ENCODE measurements at regions not wholly inside any gene's neighbourhood (a gene's known extent, or its start where the extent isn't known, plus 50 kb on each side); places are given as distances from the start of the nearest gene placed in this dataset.

GRCh38 chr5:152882621-152883020 is 477.5 kb upstream of the NMUR2 start:
- DNase-seq (ENCODE audit: low read depth): no peak

DNA sequence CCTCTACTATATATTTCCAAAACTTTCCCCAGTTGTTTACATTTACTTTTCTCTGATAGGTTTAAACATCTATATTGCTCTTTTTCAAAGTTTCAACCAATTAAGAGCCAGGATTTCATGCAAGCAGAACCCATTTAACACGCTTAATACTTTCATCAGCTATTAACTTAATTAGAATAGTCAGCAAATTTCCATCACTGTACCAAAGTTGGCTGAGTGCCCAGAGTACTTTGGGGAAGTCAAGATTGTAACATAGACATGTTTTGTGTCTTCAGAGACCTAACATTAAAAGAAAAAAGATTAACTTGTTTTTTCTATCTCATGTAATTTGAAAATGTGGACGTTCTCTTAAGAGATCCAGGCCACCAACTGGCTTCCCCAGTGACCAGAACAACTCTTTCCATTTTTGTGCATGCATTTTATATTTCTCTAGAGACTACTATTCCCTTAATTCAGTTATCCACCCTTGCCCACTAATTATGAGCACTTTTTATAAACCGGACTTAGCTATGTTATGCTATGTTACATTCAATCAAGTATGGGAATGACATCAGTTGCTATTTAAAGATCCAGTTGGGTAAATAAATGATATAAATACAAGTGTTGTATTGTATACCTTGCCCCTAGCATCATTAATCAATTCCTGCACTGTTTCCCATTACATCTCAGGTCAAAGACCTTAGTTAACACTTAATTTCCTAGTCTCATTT is 478.1 kb upstream of the NMUR2 start:
- no peak for DNase-seq (ENCODE audit: low read depth)

GRCh38 chr5:152884006-152884405 is 478.9 kb upstream of the NMUR2 start:
- DNase-seq (ENCODE audit: low read depth): no peak

DNA sequence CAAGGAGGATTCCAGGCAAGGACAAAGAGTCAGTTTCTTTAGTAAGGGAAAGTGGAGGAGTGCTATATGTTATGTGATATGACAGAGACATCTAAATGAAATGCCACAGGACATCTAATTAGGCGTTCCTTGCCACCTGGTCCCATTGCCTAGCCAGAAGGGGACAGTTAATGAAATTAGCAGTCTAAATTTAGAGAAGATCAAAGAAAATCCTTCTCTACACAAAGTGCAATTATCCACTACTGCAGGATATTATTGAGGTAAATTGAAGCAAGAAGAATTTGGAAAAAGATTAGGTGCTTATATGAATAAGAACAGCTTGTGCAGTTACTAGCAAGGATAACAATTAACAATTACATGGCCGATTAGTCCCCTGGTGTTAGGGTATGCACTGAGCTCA is 495.3 kb upstream of the NMUR2 start:
- DNase-seq (ENCODE audit: low read depth): no peak

GRCh38 chr5:152901754-152902153 is 496.7 kb upstream of the NMUR2 start:
- no peak for DNase-seq (ENCODE audit: low read depth)

DNA sequence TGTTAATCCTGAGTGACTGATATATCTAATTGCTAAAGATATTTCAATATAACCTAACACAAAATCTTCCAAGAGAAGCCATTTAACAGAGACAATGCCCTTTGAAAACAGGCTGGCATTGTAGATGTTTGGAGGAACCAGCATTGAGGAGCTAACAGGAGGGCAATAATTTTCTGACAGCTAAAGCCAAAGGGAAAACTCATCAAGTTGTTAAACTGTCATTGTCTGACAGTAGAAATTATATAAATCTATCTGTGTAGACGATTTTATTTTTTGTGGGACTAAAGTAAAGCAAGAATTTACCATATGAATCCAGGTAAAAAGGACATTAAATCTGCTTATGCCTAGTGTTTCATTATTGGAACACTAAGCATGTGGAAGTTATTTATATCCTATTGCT is 500.2 kb upstream of the NMUR2 start:
- no peak for DNase-seq (ENCODE audit: low read depth)

DNA sequence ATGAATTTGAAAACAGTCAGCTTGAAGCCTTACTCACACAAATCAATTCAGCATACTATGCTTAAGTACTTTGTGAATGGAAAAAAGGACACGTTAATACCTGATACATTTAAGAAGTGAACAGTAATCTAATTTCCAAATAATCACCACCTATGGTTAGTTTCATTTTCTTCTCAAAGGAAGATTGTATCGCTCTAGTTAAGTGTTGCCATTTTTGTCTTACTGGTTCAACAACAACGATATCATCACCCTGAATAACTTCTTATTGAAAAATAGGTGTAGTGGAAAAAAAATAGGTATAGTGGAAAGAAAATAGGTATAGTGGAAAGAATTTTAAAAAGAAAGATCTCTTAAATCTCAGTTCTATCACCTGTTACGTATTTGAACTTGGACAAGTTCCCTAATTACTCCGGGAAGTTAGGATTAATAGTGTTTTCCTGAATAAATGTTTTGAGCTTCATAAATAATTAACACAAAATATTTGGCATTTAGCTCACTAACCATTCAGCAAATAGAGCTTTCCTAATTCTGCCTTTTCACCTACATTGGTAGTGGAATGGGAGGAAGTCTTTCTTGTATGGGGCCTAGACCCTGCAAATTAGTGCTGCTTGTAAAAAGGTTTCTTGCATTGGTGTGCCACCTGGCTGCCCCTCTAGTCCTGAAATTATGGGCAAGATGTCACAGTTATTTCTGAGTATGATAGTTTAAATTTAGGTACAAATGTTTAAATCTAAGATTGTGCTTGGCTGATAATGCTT is 502.6 kb upstream of the NMUR2 start:
- DNase-seq (ENCODE audit: low read depth): no peak

DNA sequence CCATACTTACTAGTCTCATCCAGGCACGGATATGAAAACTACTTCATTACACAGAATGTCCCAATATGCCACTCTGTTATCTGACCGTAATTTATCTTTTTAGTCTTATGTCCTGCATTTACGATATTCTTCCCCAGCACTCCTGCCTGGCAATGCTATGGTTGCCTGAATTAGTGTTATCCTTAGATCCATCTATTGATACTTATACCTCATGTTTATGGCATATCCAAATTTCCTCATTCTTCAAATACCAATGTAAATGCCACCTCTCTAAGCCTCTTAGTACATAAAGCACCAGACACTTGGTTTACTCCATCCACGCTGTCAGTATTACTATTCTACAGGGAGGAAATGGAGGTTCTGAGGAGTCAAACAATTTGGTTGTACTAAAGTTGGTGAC is 507.8 kb upstream of the NMUR2 start:
- no peak for DNase-seq (ENCODE audit: low read depth)

DNA sequence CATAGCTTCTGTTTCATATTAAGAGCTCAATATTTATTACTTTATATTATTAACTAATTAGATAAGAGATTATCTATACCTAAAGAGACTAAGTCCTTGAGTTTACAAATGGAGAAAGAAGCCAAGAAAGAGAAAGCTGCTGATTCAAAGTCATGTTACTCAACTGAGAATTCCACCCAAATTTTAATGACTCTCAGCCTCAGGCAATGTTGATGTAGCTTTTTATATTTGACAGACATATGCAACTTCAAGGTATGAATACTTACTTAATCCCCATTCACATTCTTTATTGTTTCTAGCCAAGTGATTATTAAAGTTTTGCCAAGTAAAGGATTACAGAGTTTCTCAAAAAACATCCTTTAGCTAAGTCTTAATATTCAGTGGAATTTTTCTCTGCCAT is 527.5 kb upstream of the NMUR2 start:
- DNase-seq (ENCODE audit: low read depth): no peak

DNA sequence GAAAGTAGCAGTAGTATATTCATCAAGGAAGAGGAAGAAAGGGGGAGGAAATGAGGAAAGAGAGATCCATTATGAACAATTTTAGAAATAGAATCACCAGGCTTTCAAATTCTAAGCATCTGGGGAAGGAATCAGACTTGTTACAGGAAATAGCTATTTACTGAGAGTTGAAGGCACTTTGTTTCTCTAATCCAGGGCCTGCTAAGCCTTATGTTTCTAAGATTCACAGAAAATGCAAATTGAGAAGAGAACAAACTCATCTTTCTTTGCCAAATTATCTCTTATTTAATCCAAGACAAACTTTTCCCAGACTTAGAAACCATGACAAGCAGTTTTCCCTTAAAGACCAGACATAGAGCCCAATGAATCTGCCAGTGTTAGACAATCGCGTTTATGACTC is 528.0 kb upstream of the NMUR2 start:
- DNase-seq (ENCODE audit: low read depth): no peak

- DNase-seq (ENCODE audit: low read depth): no peak
Measured at GRCh38 chr5:152938630-152939029, 533.6 kb upstream of the NMUR2 start.

DNA sequence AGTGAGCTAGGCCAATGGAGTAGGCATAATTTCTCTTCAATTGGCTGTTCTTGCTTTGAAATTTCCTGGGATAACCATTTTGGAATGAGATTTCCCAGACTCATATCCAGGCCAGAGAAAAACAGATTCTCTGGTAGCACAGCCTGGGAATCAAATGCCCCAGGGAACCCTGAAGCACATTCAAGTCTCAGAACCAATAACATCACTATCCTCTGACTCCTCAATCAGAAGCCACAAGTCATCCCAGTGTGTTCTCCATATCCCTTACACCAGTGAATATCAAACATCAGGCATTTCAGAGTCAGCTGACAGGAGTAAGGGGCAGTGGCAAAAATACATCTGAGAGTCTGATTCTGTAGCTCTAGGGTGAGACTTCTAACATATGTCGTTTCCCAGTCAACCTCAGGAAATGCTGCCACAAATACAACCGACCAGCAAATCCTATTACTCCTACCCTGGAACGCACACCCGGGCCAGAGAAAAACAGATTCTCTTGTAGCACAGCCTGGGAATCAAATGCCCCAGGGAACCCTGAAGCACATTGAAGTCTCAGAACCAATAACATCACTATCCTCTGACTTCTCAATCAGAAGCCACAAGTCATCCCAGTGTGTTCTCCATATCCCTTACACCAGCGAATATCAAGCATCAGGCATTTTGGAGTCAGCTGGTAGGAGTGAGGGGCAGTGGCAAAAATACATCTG is 537.7 kb upstream of the NMUR2 start:
- no peak for DNase-seq (ENCODE audit: low read depth)

GRCh38 chr5:152953788-152954483 is 536.5 kb upstream of the GRIA1 start:
- no peak for DNase-seq (ENCODE audit: low read depth)

DNA sequence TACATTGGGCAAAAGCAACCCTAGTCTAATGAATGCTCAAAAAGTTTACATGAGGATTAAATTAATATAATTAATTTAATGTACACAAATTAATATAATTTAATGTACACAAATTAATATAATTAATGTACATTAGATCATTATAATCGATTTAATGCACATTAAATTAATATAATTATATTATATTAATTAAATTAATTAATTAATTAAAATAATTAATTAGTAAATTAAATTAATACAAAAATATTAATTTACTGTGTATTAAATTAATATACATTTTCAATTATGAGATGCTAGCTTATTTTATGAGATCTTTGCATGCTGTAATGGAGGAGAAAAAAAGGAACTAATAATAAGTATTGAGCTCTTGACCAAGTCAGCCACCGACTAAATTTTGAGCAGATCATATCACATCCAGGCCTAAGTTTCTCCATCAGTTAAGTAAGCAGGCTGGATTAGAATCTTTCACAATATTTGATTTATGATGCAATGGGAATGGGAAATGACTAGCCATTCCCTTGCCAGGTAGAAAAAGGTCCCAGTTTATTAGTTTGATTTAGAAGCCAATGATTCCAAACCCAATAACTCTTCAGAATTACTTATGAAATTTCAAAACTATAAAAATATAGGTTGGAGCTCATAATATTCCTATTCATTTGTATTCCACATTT is 533.4 kb upstream of the GRIA1 start:
- no peak for DNase-seq (ENCODE audit: low read depth)

DNA sequence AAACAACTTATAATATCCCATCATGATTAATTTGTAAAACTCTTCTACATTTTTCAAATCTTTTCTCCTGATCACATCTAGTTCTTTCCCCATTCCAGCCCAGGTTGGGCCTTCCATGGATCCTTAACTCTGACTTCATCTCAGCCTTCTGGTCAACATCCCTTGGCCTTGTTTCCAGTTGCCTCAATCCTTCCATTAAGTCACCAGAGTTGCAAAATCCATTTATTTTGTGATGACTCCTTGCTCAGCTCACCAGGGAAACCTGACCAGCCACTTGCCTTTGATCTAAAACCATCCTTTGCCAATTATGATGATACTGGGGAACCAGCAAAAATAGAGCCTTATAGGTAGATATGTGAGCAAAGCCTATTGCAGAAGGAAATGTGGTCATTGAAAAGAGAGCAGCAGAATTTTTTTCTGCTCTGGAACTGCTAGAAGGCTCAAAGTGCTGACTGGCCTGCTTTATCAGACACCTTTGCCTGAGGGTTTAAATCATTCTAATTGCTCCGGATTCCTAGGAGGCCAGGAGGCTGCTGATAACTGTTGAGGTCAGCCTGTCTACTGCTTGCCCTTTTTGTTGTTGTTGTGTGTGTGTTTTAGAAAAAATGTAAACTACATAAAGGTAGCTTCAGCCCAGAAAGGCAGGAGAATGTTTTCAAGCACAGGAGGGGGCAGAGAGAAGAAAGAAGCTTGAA is 512.2 kb upstream of the GRIA1 start:
- no peak for DNase-seq (ENCODE audit: low read depth)

DNA sequence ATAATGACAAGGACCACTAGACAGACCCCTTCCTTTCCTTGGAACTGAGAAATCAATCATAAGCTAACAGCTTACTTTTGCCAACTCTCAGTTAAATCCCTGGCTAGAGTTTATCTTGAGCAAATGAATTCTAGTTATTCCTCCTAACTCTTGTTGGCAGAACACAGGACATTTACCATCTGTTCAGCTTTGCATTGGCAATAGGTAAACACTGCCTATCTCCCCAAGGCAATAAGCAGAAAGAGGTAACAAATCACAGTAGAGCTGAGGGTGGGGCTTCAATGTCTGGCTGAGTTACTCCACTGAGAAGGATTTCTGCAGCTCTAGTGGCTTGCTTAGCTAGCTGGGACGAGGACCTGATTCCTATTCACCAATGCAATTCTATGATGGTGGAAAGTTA is 503.3 kb upstream of the GRIA1 start:
- no peak for DNase-seq (ENCODE audit: low read depth)

- no peak for DNase-seq (ENCODE audit: low read depth)
Measured at GRCh38 chr5:152990217-152990616, 500.3 kb upstream of the GRIA1 start.

DNA sequence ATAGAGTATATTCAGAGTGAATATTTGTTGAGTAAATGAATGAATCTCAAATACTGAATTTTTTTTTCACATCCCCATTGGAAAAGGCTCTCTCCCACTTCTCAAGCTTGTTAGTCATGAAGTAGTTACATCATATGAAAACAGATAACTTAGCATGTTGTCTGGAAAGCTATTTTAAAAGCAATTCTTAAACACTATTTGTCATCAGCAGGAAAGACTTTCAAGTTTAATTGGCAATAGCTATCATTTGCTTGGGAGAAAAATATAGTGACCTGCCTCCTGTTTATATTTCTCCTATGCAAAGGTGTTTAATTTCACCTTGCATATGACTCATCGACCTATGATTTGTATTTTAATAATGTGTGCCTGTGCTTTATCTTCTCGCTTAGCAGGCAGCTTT is 499.8 kb upstream of the GRIA1 start:
- DNase-seq (ENCODE audit: low read depth): no peak

GRCh38 chr5:152994033-152994680 is 496.3 kb upstream of the GRIA1 start:
- DNase-seq (ENCODE audit: low read depth): no peak

DNA sequence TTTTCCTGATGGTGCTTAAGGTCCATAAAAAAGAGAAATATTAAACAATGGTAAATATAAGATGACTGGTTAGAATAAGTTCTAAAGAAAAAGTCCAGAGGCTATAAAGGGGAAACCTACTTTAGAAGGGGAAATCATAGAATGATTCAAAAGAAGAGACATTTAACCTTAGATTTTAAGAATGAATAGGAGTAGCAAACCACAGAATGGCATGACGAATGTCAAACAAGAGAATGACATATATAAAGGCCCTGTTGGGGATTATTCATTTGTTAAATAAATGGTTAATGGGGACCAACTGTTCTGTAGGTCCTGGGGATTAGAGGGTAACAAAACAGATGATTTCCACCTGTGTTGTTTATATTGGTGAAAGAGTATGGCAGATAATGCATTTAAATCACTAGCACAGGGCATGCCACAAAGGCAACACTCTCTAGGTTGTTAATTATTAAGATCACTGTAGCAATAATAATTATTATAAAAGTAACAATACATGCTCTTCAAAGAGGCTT is 495.2 kb upstream of the GRIA1 start:
- no peak for DNase-seq (ENCODE audit: low read depth)

DNA sequence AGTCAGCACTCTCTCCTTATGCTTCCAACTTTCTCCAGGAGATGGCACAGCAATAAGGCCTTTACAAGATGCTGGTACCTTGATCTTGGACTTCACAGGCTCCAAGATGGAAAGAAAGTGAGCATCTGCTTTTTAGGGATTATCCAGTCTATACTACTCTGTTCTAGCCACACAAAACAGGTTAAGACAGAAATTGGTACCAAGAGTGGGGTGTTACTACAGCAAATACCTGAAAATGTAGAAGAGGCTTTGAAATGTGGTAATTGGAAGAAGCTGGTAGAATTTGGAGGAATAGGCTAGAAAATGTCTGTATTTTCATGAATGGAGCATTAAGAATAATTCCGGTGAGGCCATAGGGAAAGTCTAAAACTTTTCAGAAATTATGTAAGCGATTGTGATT is 484.8 kb upstream of the GRIA1 start:
- DNase-seq (ENCODE audit: low read depth): no peak

Data from fibroblast of gingiva (primary cell).